Putamen (tissue), 1 donor: ENCODE measurements at regions not wholly inside any gene's neighbourhood (a gene's known extent, or its start where the extent isn't known, plus 50 kb on each side); places are given as distances from the start of the nearest gene placed in this dataset.
A peak's percentile ranks its signal among the peaks of the same experiment; 100 is the strongest.

ENCODE experiments used
- DNase-seq: peaks from one replicate; pipeline ENCODE4 v3.0.0-alpha.2; 2016; ENCODE audit warnings: low spot score

DNA sequence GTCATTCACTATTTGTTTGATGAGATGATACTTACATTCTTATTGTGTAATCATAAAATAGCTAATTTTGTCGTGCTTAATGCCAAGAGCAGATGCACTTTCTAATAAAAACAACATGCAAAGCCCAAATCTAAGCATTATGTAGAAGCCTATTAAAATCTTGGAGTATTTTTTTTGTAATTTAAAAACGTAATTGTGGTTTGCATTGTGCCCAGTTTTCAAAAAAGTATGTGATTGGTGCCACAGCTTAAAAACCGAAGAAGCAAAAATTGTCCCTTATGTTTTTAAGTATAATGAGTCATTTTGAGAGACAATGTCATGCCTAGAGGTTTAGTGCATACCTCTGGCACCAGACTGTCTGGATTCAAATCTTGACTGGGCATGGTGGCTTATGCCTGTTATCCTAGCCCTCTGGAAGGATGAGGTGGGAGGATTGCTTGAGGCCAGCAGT lies 464.8 kb upstream of the RGS6 start:
- no peak for DNase-seq

DNA sequence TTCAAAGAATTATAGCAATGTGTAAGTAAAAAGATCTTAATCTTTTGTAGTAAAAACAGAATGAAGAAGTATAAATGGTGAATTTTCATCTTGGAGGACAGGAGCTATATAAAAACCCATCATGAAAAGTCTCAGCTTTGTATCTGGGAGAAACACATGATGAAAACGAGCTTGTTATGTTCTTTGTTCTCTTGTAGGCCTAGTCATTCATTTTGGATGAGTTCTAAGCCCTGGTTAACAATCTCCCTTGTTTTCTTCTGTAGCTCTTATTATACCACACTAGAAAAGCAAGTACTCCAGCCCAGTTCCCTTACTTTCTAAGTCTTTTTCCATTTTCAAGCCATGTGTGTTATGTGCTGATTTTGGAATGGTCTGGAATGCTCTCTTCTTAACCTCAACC lies 463.5 kb upstream of the RGS6 start:
- peak; percentile 61 for DNase-seq

DNA sequence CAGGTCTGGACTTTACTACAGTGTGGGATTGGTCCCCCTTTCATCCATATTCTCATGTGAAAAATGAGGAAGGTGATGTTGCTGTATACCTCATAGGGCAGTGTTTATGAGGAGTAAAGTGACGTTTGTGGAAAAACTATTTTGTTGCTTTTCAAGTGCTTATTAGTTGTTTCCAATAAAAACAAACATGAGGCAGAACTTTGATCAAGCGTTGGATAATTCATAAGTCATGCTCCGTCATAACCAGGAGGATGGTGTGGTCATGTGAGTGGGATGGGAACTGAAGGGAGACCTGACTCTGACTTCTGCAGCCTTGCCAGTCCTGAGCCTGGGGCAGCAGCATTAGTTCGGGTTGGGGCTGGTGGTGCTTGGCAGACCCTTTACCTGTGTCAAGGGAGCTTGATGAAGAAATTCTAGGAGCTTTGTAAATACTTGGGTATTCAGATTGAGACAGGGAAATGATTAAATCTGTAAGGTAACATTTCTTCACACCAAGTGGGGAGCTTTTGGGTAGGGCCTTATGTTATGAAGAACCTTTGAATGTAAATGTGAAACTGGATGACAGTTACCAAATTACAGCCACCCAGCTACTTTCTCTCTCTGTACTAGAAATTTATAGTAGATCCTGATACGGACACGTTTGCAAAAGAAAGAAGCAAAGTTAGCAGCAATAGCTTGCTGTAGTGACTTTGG lies 462.4 kb upstream of the RGS6 start:
- no peak for DNase-seq

DNA sequence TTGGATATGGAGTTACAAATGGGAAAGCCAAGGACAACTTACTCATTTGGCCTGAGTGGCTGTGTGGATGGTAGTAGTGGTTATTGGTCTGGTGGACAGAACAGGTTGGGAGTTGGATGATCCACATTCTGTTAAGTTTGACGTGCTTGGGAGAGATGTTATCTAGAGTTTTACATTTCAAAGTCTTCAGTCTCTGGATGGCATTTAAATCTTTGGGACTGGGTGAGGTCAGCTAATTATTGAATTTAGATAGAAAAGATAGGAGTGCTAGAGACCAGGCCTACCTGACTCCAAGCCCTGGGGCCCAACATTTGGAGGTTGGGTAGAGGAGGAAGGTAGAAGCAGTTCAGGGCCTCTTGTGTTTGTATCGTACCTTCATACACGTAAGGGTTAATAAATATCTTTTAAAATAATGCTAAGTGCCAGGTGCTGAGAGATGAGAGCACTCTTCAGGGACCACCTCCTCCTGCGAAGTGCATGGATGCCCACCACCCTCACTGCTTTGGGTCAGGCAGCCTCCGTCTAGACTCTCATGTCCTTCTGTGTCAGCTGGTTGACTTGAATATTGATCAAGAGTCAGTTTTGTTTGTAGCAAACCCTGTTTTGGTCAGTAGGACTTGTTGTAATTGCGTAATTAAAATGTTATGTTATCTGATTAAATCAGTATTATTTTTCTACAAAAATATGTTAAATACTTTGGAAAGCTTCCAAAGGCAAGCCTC lies 460.4 kb upstream of the RGS6 start:
- DNase-seq = no peak

DNA sequence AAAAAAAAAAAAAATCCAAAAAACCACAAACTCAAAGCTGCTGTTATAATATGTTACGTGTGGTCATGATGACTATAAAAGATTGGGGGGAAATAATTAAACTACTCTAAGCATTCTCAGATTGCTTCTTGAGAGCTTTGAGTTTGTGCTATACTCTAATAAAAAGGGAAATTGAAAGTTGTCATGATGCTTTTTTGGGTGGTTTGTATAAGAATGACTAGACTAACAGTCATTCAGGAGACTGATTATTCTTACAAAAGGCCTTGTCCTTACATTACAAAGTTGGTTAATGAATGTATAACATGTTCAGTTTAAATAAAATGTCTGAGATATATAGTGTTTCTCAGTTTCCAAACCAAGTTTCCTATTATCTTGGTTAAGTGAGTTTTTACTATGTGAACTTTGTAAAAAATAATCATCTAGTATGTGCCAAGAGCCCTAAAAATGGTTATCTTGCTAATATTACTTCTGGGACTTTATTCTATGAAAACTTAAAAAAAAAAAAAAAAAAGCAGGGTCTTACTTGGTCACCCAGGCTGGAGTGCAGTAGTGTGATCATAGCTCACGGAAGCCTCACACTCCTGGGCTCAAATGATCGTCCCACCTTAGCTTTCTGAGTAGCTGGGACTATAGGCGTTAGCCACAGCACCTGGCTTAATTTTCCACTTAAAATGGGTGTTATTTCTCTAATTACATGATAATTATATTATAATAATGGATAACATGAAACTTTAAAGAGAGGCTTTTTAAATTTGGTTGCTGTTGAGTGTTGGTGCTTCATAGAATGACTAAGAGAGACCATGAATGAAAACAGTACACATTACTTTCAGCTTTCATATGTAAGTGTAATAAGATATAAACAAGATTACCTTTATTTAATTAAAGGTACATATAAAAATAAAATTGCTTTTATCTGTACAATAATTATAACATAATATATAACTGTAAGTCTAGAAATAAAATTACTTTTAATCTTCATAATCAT lies 459.6 kb upstream of the RGS6 start:
- no peak for DNase-seq

DNA sequence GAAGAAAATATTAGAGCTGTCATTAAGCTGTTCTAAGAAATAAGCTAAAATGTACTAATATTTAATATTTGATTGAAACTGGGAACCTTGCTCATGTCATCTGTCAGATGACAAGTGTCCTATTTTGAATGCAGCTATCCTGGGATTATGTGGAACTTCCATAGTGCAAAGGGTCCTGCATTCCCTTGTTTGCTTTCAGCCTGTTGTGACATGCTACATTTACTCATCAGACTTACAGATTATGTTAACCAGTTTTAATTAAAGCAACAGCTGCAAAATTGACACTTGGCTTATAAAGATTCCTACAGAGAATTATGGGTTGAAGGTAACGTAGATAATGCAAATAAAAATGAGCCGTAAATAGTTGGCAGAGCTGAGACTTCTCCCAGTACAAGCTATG lies 458.4 kb upstream of the RGS6 start:
- DNase-seq = no peak

DNA sequence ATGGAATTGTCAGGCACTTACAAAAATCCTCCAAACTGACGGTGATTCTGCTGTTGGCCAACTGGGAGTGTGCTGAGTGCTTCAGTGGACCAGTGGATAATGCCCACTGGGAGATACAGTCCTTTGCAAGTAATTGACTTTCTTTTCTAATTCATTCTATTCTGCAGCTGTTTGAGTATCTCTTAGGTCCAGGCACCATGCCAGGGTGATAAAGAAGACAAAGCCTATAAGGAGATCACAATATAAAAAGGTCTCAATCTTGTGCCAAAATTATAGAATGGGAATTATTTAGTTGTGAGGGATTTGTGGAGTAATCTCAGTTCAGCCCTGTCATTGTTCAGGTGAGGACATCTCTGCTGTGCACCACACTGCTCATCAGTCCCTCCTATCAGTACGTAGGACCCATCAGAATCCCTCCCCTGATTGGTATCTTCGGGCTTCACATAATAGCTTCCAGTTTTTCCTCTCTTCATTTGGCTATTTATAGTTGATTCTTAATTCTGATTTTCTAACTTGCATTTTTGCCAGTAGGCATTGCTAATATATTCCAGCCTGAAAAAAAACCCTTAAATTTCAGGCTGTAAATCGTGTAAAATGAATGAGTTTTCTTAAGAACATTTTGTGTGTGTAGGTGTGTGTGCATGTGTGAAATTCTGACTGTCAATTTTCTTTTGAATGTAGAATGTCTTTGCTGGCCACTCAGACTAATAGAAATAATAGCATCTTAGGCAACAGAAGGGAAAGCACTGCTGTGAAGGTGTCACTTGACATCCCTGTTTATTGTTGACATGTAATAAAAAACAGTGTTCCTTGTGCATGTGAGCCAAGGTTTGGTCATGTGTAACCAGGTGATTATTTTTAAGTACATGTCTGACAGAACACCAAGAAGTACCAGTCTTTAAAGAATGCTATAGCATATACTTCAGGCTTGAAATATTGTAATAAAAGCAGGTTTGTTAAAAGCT lies 457.6 kb upstream of the RGS6 start:
- DNase-seq = no peak

DNA sequence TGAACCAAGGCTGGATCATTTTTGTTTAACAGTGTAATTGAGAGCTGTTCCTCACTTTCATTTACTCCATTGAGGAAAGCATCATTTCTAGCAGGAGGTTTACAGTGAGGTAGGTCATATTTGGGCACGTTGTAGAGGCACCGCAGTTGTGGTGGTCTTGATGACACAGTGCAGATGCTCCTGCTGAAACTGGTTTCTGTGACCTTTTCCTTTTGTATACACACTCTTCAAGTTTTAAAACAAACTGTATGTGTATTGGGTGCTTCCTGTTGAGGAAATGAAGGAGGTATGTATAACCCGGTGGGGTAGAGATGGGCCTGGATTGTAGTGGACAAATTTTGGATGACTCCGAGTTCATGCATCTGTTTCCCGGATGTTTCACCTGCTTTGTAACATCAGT lies 456.3 kb upstream of the RGS6 start:
- DNase-seq = no peak

DNA sequence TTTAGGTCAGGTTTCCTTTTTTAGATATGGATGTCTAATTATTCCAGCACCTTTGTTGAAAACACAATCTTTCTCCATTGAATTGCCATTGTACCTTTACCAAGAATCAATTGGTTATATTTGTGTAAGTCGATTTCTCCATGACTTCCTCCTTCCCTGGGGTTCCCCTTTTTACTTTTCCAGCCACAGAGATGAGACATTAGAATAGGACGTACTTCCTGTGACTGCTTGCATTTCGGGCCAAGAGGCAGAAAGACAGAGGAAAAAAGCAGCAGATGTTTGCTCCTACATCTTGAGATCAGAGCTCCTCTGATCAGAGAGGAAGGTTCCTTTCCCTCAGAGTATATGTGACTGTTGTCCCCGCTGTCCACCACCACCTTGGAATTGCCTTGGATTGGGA lies 453.7 kb upstream of the RGS6 start:
- DNase-seq = peak; percentile 35

DNA sequence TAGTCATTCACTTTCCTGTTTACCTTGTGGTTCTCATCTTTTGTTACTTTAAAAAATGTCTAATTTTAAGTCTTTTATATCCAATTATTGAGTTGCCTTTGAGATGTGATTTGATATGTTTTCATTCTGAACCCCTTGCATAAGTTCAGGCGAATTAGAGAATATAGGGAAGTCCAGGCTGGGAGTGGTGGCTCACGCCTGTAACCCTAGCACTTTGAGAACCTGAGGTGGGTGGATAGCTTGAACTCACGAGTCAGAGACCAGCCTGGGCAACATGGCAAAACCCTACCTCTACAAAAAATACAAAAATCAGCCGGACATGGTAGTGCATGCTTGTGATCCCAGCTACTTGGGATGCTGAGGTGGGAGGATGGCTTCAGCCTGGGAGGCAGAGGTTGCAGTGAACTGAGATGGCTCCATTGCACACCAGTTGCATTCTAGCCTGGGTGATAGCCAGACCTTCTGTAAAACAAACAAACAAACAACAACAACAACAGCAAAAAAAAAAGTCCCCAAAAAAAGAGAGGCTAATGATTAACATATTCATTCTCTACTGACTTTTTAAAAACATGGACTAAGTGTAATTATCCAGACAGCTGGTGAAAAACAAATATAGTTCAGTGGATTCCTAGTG lies 451.1 kb upstream of the RGS6 start:
- no peak for DNase-seq

DNA sequence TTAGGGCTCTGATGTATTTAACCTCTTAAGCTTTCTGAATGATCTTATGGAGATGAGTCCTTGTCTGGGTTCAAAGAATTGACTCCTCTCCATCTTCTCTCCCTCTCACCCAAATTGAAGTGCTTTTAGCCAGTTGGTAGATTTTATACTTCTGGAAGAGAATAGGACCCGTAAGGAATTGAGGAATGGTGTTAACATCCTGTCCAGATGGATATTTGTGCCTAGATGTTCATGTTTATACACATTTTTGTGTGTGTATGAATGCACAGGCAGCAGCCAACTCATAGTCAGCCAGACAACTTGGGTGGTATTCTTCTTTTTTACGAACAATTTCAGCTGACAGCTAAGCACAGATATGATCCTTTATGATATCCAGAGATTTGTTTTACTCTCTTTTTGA lies 449.6 kb upstream of the RGS6 start:
- no peak for DNase-seq

DNA sequence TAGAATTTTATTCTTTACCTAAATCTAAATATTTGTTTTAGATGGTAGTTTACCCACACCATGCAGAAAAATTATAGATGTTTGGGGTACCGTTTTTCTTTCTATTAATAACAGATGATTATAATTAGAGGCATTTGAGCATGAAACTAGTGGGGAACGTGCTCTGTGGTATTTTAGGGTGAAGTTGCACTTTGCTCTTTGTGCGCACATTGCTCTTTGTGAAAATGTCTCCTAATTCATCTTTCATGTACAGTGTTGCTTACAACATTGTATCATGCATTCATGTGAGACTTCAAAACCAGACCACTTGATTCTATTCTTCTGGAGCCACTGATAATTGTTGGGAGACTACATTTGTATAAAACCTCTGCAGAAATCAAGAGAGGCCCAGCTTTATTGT lies 449.1 kb upstream of the RGS6 start:
- DNase-seq = no peak

DNA sequence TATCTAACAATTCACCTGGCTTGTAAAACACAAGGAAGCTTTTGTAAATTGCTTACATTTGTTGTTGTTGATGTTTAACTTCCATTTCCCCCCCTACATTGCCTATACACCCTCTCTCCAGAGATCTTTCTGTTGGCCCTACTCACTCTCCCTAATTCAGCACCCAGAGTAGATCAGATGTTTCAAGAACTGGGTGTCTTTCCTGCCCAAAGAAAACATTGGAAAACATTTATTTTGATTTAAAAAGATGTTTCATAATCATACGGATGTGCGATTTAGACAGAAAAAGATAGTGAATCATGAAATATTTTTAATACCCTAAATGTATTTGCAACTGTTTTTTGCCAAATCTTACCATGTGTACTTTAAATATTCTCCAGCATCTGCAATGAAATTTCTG lies 446.4 kb upstream of the RGS6 start:
- no peak for DNase-seq

DNA sequence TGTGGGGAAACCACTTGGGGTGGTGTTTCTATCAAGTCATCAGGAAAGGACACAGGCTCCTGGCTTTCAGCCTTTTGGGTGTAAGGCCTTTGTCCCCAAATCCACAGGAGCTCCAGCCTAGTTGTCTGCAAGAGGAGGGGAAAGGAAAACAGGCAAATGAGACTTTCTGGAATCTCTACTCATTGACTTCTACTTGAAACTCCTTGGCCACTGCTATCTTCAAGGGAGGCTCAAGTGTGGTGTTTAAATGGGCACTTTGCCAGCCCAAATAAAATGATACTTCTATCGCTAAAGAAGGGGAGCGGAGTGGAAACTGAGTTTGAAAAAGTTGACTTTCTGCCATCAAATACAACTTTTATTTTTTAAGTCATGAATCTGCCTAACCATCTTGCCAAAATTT lies 445.9 kb upstream of the RGS6 start:
- no peak for DNase-seq

DNA sequence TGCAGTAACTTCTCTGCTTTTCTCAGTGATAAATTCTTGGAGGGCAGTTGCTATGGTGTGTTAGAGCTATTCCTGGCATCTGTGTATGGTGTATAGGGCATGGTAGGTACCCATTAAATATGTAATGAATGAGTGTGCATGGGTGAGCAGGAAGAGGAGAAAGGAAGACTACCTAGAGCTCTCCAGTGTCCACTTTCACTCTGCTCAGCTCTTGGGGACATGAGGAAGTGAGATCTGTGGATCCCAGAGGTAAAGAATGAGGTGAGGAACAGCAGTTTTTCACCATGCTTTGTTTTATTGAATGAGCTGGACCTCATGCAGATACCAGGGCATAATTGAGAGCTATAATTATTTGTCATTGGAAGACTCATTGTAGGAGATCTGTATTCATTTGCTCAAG lies 444.8 kb upstream of the RGS6 start:
- no peak for DNase-seq

DNA sequence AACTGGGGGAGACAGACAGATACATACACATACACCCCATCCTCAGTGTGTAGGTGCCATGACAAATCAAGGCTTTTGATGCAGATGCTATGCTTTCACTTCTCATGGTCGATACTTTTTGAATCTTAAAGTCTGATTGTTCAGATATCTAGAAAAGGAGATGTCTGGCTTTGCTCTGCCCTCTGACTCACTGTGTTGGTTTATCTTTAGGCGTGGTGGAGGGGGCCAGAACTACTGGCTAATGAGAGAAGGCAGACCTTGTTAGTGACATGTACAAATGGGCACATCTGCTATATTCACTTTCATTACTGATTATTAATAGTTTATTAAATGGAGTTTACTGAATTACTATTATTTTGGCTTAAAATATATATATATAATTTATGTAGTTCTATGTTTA lies 444.3 kb upstream of the RGS6 start:
- no peak for DNase-seq

DNA sequence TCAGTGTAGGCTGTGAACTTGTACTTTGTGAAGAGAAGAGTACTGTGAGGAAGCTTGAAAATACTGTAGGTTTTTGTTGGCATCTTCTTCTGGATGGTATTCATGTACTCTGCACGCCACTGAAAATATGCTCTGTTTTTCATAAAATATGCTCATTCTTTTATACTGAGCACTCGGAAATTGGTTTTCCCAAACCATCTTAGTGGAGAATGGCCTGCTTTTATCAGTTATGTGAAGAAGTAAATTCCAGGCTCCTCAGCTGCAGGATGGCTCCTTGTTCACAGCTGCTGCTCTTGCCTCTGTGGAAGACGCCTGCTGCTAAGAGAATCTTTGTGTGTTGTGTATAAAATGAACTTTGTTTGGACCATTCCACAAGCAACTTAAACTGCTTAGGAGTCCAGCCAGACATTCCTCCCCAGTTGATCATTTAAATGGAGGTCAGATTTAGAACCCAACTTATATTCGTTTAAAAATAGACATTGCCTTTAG lies 443.5 kb upstream of the RGS6 start:
- no peak for DNase-seq

DNA sequence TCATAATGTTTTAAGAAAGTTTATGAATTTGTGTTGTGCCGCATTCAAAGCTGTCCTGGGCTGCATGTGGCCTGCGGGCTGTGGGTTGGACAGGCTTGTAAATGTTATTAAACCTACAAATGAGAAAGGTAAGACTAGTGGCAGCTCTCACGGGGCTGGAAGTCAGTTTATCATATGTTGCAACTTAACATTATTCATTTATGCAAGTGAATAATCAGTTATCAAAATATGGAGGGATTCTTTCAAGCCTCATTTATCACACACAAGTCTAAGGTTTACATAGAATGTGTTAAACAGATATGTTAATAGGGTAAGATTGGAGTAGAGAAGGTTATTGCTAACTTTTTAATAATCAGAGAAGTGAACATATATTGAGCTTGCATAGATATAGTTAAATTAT lies 442.5 kb upstream of the RGS6 start:
- no peak for DNase-seq

DNA sequence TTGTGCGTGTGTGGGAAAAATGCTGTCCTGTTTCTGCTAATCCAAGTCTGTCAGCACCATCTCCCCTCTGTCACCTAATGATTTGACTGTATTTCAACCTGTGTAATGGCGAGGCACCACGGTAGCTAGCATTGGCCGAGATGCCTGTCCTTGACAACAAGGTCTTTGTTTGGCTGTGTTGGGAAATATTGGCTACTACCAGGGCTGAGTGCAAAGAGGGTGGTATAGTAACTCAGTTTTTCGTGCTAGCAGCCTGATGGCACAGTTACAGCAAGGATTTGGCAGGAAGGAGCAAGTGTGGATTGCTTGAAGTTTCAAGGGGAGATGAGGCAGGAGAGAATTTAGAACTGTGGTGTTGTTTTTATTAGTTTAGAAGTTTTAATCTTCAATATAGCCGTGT lies 440.3 kb upstream of the RGS6 start:
- DNase-seq = peak; percentile 50

DNA sequence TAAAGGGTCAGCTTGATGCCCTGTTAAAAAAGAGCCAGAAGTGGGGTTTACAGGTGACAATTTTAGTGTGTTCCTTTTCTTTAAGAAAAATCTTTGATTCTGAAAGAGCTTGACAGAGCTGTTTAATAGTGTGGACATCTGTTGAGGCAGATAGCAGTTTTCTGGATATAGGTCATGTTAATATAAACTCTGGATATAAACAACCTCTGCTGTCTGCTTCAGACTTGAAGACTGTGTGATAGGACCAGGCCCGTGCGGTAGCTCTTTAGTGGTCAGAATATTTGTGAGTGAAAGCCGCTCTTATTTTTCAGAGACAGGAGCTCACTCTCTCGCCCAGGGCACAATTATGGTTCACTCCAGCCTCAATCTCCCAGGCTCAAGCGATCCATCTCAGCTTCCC lies 439.9 kb upstream of the RGS6 start:
- no peak for DNase-seq

DNA sequence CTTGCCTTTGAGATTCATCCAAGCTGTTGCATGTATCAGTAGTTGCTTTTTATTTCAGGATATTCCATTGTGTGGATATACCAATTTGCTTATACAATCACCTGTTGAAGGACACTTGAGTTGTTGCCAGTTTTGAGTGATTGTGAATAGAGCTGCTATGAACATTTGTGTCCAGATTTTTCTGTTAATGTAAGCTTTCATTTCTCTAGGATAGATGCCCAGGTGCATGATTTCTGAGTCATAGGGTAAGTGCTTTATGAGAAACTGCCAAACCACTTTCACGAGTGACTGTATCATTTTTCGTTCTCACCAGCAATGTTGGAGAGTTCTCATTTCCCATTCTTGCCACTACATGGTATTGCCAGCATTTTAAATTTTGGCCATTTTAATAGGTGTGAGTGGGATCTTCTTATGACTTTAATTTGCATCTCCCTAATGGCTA lies 434.6 kb upstream of the RGS6 start:
- DNase-seq = no peak
